Gastroesophageal sphincter (tissue), 3 donors: ENCODE measurements at regions not wholly inside any gene's neighbourhood (a gene's known extent, or its start where the extent isn't known, plus 50 kb on each side); places are given as distances from the start of the nearest gene placed in this dataset.

Experiments
- CTCF ChIP-seq, 4 experiments: fragments of 200-600 bp in 2 of 4; fragments of 450-650 bp in 2 of 4; sonication (generic) in 1 of 4; IDR thresholded peaks; one replicate each; pipeline ENCODE4 v1.5.1; 2017 to 2019; ENCODE audit warnings: antibody characterized with exemption in 4 of 4, mild to moderate bottlenecking in 2 of 4, moderate library complexity in 2 of 4
- EP300 ChIP-seq: sonication (generic); formaldehyde crosslinking; IDR thresholded peaks from one replicate; pipeline ENCODE4 v1.6.1; 2017; ENCODE audit warnings: antibody characterized with exemption, mild to moderate bottlenecking
- POLR2A ChIP-seq, 2 donors: fragments of 450-650 bp; IDR thresholded peaks; one replicate each; pipeline ENCODE4 v1.6.1; 2017; ENCODE audit warnings: antibody characterized with exemption in 2 of 2, mild to moderate bottlenecking in 2 of 2, moderate library complexity in 1 of 2

- TF ChIP-seq POLR2A (IDR thresholded peaks at IDR 0.05) (no peak), CTCF (IDR thresholded peaks at IDR 0.05) (no peak), EP300 (no peak)
Measured at GRCh38 chr4:177706916-177707315, 264.7 kb upstream of the AGA start.
